PC-3 (cell line): ENCODE measurements at regions not wholly inside any gene's neighbourhood (a gene's known extent, or its start where the extent isn't known, plus 50 kb on each side); places are given as distances from the start of the nearest gene placed in this dataset.

Experiments
- ATAC-seq: fragments of 200-7000 bp; cut with Tn5 transposase; 2 replicates; pipeline ENCODE4 v1.9.1; 2020; ENCODE audit warnings: mild to moderate bottlenecking, moderate library complexity
- BruUV-seq: library from RNA; stranded (reverse); fragments of 400-500 nt; replicated peaks from 2 replicates; lab custom pipeline; 2021; lab: Mats Ljungman, UMichigan
- CTCF ChIA-PET: fragments of 300-600 bp; sonication (Branson Sonifier 250); formaldehyde crosslinking; loops from one replicate; lab custom pipeline; 2022; ENCODE audit warnings: antibody characterized with exemption; lab: Charles Lee
- POLR2A ChIA-PET: fragments of 300-600 bp; sonication (Branson Sonifier 250); formaldehyde crosslinking; loops from one replicate; lab custom pipeline; 2022; ENCODE audit warnings: antibody characterized with exemption; ENCODE audit not compliant: unreplicated experiment; lab: Charles Lee
- DNase-seq: peaks from one replicate; pipeline ENCODE4 v3.0.0-alpha.2; 2015
- H2AFZ ChIP-seq: fragments of 300-600 bp; sonication (generic); 2 replicates; pipeline ENCODE4 v1.6.0; 2016; ENCODE audit warnings: antibody characterized with exemption, low read length
- H3F3A ChIP-seq: fragments of 300-600 bp; sonication (generic); one replicate; pipeline ENCODE4 v1.6.0; 2017; ENCODE audit warnings: antibody characterized with exemption, low read length, control low read depth, mild to moderate bottlenecking; ENCODE audit not compliant: unreplicated experiment
- H3K27ac ChIP-seq: fragments of 300-600 bp; sonication (generic); 2 replicates; pipeline ENCODE4 v1.5.1; 2016; ENCODE audit warnings: mild to moderate bottlenecking, low read length
- H3K27me3 ChIP-seq: fragments of 300-600 bp; sonication (generic); 2 replicates; pipeline ENCODE4 v1.6.1; 2016; ENCODE audit warnings: low read length, mixed read lengths
- H3K36me3 ChIP-seq: fragments of 300-600 bp; sonication (generic); 2 replicates; pipeline ENCODE4 v1.6.1; 2016; ENCODE audit warnings: low read depth, mixed run types, low read length, mixed read lengths
- H3K4me1 ChIP-seq: fragments of 300-600 bp; sonication (generic); 2 replicates; pipeline ENCODE4 v1.5.1; 2016; ENCODE audit warnings: low read length; ENCODE audit not compliant: insufficient read depth
- H3K4me2 ChIP-seq: fragments of 300-600 bp; sonication (generic); 2 replicates; pipeline ENCODE4 v1.6.0; 2016; ENCODE audit warnings: low read length
- H3K4me3 ChIP-seq: fragments of 300-600 bp; sonication (generic); 2 replicates; pipeline ENCODE4 v1.5.1; 2016; ENCODE audit warnings: mild to moderate bottlenecking, low read length, mixed read lengths
- H3K79me2 ChIP-seq: fragments of 300-600 bp; sonication (generic); 2 replicates; pipeline ENCODE4 v1.6.1; 2017; ENCODE audit warnings: low read length, mixed read lengths
- H3K9ac ChIP-seq: fragments of 300-600 bp; sonication (generic); 2 replicates; pipeline ENCODE4 v1.6.0; 2016; ENCODE audit warnings: mild to moderate bottlenecking, low read length
- H3K9me2 ChIP-seq: fragments of 300-600 bp; sonication (generic); replicated peaks from 2 replicates; pipeline ENCODE4 v1.6.1; 2016; ENCODE audit warnings: mixed run types, low read length, mixed read lengths
- H3K9me3 ChIP-seq: fragments of 300-600 bp; sonication (generic); 2 replicates; pipeline ENCODE4 v1.6.1; 2016; ENCODE audit warnings: low read length, mixed read lengths
- H4K20me1 ChIP-seq: fragments of 300-600 bp; sonication (generic); 2 replicates; pipeline ENCODE4 v1.6.1; 2016; ENCODE audit warnings: low read length, mixed read lengths
- EZH2 ChIP-seq: fragments of 300-600 bp; sonication (generic); IDR thresholded peaks from one replicate; pipeline ENCODE4 v1.6.1; 2017; ENCODE audit warnings: antibody characterized with exemption, mild to moderate bottlenecking, low read length; ENCODE audit not compliant: unreplicated experiment
- EZH2phosphoT487 ChIP-seq: fragments of 300-600 bp; sonication (generic); IDR thresholded peaks from 2 replicates; pipeline ENCODE4 v1.6.1; 2018; ENCODE audit warnings: mild to moderate bottlenecking, antibody characterized with exemption, low read length, borderline replicate concordance
- intact Hi-C: fragments of 100-400 bp; cut with micrococcal nuclease; formaldehyde crosslinking; loops from 2 replicates; pipeline ENCODE4 v1.9.0; 2023
- TF ChIP-seq, protein P1 (sequence below): fragments of 300-600 bp; sonication (generic); conservative IDR thresholded peaks from 2 replicates; pipeline ENCODE4 v1.5.1; 2017; ENCODE audit warnings: antibody characterized with exemption, low read depth, mild to moderate bottlenecking, low read length

DNA sequence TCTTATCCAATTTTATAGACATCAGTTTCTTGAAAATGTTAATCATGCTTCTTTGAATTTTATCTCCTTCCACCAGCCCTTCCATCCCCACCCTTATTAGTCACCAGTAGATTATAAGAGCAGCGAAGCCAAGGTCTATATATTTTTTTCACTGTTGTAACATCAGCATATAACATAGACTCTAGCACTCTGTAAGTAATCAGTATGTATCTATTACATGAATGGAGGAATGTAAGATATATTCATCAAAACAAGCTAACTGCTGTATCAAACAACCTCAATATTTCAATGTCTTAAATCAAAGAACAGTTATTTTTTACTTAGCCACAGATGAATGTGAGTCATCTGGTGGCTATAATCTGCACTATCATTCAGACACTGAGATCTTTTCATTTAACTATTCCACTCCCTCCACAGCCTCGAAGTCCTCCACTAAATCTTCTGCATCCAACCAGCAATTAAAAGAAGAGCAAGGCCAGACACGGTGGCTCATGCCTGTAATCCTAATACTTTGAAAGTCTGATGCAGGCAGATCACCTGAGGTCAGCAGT is 178.9 kb downstream of the CENPC start:
- no peak overlapping the region for H3K4me2 ChIP-seq
- H3K4me1 ChIP-seq, result no peaks in the 10 kb centered on the region
- H4K20me1 ChIP-seq, result no peaks in the 10 kb centered on the region
- intact Hi-C loops, result no loop called here
- POLR2A ChIA-PET, result no interaction called here
- peak; percentile 11 for DNase-seq
- no peaks in the 10 kb centered on the region for H3K79me2 ChIP-seq
- no peak overlapping the region for H3K9ac ChIP-seq
- no peak overlapping the region for H3K27ac ChIP-seq
- TF ChIP-seq, protein P1, sequence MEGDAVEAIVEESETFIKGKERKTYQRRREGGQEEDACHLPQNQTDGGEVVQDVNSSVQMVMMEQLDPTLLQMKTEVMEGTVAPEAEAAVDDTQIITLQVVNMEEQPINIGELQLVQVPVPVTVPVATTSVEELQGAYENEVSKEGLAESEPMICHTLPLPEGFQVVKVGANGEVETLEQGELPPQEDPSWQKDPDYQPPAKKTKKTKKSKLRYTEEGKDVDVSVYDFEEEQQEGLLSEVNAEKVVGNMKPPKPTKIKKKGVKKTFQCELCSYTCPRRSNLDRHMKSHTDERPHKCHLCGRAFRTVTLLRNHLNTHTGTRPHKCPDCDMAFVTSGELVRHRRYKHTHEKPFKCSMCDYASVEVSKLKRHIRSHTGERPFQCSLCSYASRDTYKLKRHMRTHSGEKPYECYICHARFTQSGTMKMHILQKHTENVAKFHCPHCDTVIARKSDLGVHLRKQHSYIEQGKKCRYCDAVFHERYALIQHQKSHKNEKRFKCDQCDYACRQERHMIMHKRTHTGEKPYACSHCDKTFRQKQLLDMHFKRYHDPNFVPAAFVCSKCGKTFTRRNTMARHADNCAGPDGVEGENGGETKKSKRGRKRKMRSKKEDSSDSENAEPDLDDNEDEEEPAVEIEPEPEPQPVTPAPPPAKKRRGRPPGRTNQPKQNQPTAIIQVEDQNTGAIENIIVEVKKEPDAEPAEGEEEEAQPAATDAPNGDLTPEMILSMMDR, result no peak
- TF ChIP-seq EZH2, result no peak
- TF ChIP-seq EZH2phosphoT487, result no peak
- no TSS peak for BruUV-seq
- H3K4me3 ChIP-seq, result no peak overlapping the region
- H3K9me3 ChIP-seq, result no peaks in the 10 kb centered on the region
- H3K27me3 ChIP-seq, result no peaks in the 10 kb centered on the region
- peak; percentile 73 for ATAC-seq
- no peaks in the 10 kb centered on the region for H3K36me3 ChIP-seq
- CTCF ChIA-PET, result no interaction called here
- H3F3A ChIP-seq, result no peaks in the 10 kb centered on the region
- no peaks in the 10 kb centered on the region for H3K9me2 ChIP-seq
- no peak overlapping the region for H2AFZ ChIP-seq

DNA sequence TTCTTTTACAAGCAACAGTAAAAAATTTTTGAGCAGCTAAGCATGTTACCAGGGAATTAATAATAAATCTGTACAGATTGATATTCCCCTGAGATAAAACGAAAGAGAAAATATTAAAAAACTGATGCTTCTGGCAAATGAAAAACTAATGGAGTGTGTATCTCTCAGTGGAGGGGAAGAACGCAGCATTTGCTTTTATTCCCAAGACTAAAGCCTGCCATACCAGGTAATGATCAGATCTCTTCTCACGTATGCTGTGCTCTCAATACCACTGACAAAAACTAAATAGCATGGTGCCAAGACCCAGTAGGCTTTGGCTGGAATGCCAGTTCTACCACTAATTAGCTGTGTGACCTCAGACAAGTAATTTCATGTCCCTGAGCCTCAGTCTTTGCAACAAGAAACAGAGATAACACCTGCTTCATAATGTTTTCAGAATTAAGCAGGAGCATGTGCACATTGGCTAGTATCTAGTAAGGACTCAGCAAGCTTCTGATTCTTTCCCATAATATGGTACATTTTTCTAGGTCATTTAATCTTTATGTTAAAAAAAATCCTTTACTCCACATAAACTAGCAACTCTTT is 179.6 kb downstream of the CENPC start:
- no peak for ATAC-seq
- Histone ChIP-seq H3K9ac (no peak overlapping the region), H3K4me1 (no peaks in the 10 kb centered on the region), H3K27ac (no peak overlapping the region), H3K27me3 (no peaks in the 10 kb centered on the region), H3F3A (no peaks in the 10 kb centered on the region), H3K4me3 (no peak overlapping the region), H4K20me1 (no peaks in the 10 kb centered on the region), H3K4me2 (no peak overlapping the region), H3K9me2 (no peaks in the 10 kb centered on the region), H2AFZ (no peak overlapping the region), H3K36me3 (no peaks in the 10 kb centered on the region), H3K79me2 (no peaks in the 10 kb centered on the region), H3K9me3 (no peaks in the 10 kb centered on the region)
- CTCF ChIA-PET, result no interaction called here
- DNase-seq, result no peak
- intact Hi-C loops, result no loop called here
- no TSS peak for BruUV-seq
- TF ChIP-seq EZH2phosphoT487, result no peak
- TF ChIP-seq, protein P1, result no peak
- no peak for TF ChIP-seq EZH2
- POLR2A ChIA-PET, result no interaction called here

DNA sequence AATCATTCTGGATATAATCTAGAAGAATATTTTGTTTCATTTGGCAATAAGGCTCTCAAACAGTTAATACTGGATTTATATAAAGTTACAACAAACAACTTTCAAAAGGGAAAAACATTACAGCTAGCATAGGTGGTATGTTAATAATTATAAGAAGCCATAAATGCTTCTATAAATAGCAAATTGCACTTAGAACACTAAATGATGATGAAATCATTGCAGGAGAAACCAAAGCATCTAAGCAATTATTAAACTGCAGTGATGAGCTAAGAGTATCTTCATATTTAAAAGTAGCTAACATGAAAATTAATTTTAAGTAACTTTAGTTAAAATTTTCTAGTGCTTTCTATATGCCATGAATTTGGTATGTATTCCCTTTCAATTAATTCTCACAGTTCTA is 189.5 kb downstream of the CENPC start:
- no peaks in the 10 kb centered on the region for H3F3A ChIP-seq
- ATAC-seq (no peak), DNase-seq (no peak)
- intact Hi-C loops, result no loop called here
- H3K79me2 ChIP-seq, result no peaks in the 10 kb centered on the region
- no peaks in the 10 kb centered on the region for H3K36me3 ChIP-seq
- no peak overlapping the region for H3K4me3 ChIP-seq
- no peaks in the 10 kb centered on the region for H3K4me1 ChIP-seq
- no peaks in the 10 kb centered on the region for H3K9me2 ChIP-seq
- BruUV-seq, result no TSS peak
- no peak overlapping the region for H3K9ac ChIP-seq
- peaks cover 3% of the 10 kb centered on the region; the same call in 1 of the 2 replicates for H3K27me3 ChIP-seq
- CTCF ChIA-PET, result no interaction called here
- no peak overlapping the region for H3K4me2 ChIP-seq
- TF ChIP-seq, protein P1, result no peak
- no peak for TF ChIP-seq EZH2phosphoT487
- no peak for TF ChIP-seq EZH2
- POLR2A ChIA-PET, result no interaction called here
- H4K20me1 ChIP-seq, result no peaks in the 10 kb centered on the region
- H2AFZ ChIP-seq, result no peak overlapping the region
- no peak overlapping the region for H3K27ac ChIP-seq
- H3K9me3 ChIP-seq, result no peaks in the 10 kb centered on the region
